ENCODE measurements at regions not wholly inside any gene's neighbourhood (a gene's known extent, or its start where the extent isn't known, plus 50 kb on each side); places are given as distances from the start of the nearest gene placed in this dataset.
"Not testable (repeated sequence)": the region's sequence is repeated elsewhere in the genome, so short reads cannot be mapped to it uniquely, and the experiment has no call there.

GRCh38 chr3:5690490-5690889 is 503.0 kb downstream of the EDEM1 start:
- H3K4me3 ChIP-seq (ENCODE audit: low read depth, low read length) = no peak overlapping the region
- no peak for TF ChIP-seq CTCF (IDR thresholded peaks at IDR 0.05; ENCODE audit: insufficient read depth, low read depth, low read length, missing control alignments)
- no peak for DNase-seq (ENCODE audit: low read depth)

GRCh38 chr3:5690904-5691532 is 503.5 kb downstream of the EDEM1 start:
- no peak overlapping the region for H3K4me3 ChIP-seq (ENCODE audit: low read depth, low read length)
- no peak for TF ChIP-seq CTCF (IDR thresholded peaks at IDR 0.05; ENCODE audit: insufficient read depth, low read depth, low read length, missing control alignments)
- DNase-seq (ENCODE audit: low read depth) = no peak

GRCh38 chr3:5692446-5692845 is 504.9 kb downstream of the EDEM1 start:
- DNase-seq (ENCODE audit: low read depth) = no peak
- no peak overlapping the region for H3K4me3 ChIP-seq (ENCODE audit: low read depth, low read length)
- TF ChIP-seq CTCF (IDR thresholded peaks at IDR 0.05; ENCODE audit: insufficient read depth, low read depth, low read length, missing control alignments) = no peak

DNA sequence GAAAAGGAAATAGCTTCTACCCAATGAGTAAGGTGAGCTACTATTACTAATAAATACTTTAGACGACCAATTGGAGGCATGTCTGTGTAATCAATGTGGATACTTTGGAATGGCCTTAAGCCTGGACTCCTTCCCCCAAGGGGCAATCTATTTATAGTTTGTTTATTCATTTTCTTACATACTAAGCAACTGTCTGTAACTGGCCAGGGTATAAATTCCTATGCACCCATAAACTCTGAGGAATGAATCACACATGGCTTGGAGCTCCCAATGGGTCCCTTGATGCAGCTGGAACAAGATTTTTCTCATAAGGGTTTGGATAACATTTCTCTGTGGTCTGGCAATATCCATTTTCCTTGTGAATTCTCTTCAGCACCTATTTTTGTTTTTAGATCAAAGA is 506.8 kb downstream of the EDEM1 start:
- TF ChIP-seq CTCF (IDR thresholded peaks at IDR 0.05; ENCODE audit: insufficient read depth, low read depth, low read length, missing control alignments) = no peak
- H3K4me3 ChIP-seq (ENCODE audit: low read depth, low read length) = no peak overlapping the region
- DNase-seq (ENCODE audit: low read depth) = no peak

DNA sequence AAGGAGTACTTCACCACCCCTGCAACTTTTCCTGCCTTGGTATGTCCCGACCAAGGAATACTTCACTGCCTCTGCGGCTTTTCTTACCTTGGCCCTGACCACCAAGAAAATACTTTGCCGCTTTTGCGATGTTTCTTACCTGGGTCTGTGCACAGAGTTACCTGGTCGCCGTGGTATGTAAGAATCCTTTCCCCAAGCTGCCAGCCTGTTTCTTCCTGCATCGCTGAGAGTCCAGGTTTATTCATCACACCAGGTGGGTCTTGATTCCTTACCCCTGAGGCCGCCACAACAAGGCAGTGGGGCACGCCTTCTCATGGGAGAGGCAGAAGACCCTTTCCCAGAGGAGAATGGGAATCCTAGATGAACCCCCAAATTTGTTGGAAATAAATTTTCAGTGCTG is 511.3 kb downstream of the EDEM1 start:
- H3K4me3 ChIP-seq (ENCODE audit: low read depth, low read length) = no peak overlapping the region
- no peak for TF ChIP-seq CTCF (IDR thresholded peaks at IDR 0.05; ENCODE audit: insufficient read depth, low read depth, low read length, missing control alignments)
- no peak for DNase-seq (ENCODE audit: low read depth)

DNA sequence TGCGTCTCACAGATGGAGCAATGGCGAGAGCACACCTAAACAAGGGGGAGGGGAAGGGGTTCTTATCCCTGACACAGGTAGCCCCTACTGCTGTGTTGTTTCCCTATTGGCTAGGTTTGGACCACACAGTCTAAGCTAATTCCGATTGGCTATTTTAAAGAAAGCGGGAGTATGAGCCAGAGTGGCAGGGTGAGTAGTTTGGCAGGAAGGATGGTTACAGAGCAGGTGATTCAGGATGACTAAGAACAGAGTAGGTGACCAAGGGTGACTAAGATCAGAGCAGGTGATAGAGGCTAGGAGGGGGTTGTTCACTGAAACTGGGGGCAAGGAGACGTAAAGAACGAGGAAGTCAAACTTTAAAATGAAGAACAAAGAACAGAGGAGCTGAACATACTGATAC is 511.8 kb downstream of the EDEM1 start:
- no peak overlapping the region for H3K4me3 ChIP-seq (ENCODE audit: low read depth, low read length)
- no peak for TF ChIP-seq CTCF (IDR thresholded peaks at IDR 0.05; ENCODE audit: insufficient read depth, low read depth, low read length, missing control alignments)
- no peak for DNase-seq (ENCODE audit: low read depth)

GRCh38 chr3:5699811-5700210 is 512.3 kb downstream of the EDEM1 start:
- no peak overlapping the region for H3K4me3 ChIP-seq (ENCODE audit: low read depth, low read length)
- TF ChIP-seq CTCF (IDR thresholded peaks at IDR 0.05; ENCODE audit: insufficient read depth, low read depth, low read length, missing control alignments) = no peak
- no peak for DNase-seq (ENCODE audit: low read depth)

DNA sequence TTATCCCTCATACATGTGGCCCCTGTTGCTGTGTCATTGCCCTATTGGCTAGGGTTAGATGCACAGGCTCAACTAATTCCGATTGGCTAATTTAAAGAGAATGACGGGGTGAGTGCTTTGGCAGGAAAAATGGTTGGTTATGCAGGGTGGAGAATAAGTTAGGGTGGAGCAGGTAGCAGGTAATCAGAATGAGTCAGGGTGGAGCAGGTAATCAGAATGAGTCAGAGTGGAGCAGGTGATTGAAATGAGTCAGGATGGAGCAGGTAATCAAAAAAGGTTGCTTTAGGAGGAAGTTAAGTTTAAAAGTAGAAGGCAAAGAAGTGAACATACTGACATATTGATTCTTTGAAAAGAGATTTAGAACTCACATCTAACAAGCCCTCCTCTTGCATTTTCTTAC is 513.5 kb downstream of the EDEM1 start:
- H3K4me3 ChIP-seq (ENCODE audit: low read depth, low read length); DNase-seq (ENCODE audit: low read depth): not testable (repeated sequence)
